Smooth muscle cell (in vitro differentiated cells): ENCODE measurements at regions not wholly inside any gene's neighbourhood (a gene's known extent, or its start where the extent isn't known, plus 50 kb on each side); places are given as distances from the start of the nearest gene placed in this dataset.

ENCODE experiments used
- DNase-seq: peaks from one replicate; lab custom pipeline; 2025; ENCODE audit not compliant: unreplicated experiment; lab: John Stamatoyannopoulos, UW
- H2AFZ ChIP-seq: fragments of 200-600 bp; sonication (generic); 2 replicates; pipeline ENCODE4 v1.6.0; 2016; ENCODE audit warnings: antibody characterized with exemption, low read depth, mild to moderate bottlenecking
- H3F3A ChIP-seq: fragments of 200-600 bp; sonication (generic); 2 replicates; pipeline ENCODE4 v1.6.0; 2017; ENCODE audit warnings: antibody characterized with exemption, low read depth
- H3K27ac ChIP-seq: fragments of 200-600 bp; sonication (generic); 2 replicates; pipeline ENCODE4 v1.5.1; 2016; ENCODE audit warnings: low read depth, mild to moderate bottlenecking
- H3K27me3 ChIP-seq: fragments of 200-600 bp; sonication (generic); 2 replicates; pipeline ENCODE4 v1.6.1; 2016; ENCODE audit warnings: low read depth, mild to moderate bottlenecking
- H3K36me3 ChIP-seq: fragments of 200-600 bp; sonication (generic); 2 replicates; pipeline ENCODE4 v1.5.1; 2016; ENCODE audit warnings: low read depth
- H3K4me1 ChIP-seq: fragments of 200-600 bp; sonication (generic); 2 replicates; pipeline ENCODE4 v1.5.1; 2016; ENCODE audit warnings: low read depth
- H3K4me2 ChIP-seq: fragments of 200-600 bp; sonication (generic); 2 replicates; pipeline ENCODE4 v1.6.0; 2016; ENCODE audit warnings: mild to moderate bottlenecking
- H3K4me3 ChIP-seq: fragments of 200-600 bp; sonication (generic); 2 replicates; pipeline ENCODE4 v1.5.1; 2016; ENCODE audit warnings: mild to moderate bottlenecking
- H3K79me2 ChIP-seq: fragments of 200-600 bp; sonication (generic); 2 replicates; pipeline ENCODE4 v1.6.0; 2016; ENCODE audit warnings: low read depth, mild to moderate bottlenecking
- H3K9ac ChIP-seq: fragments of 200-600 bp; sonication (generic); 2 replicates; pipeline ENCODE4 v1.6.0; 2016; ENCODE audit warnings: low read depth
- H3K9me3 ChIP-seq: fragments of 200-600 bp; sonication (generic); replicated peaks from 2 replicates; pipeline ENCODE4 v1.5.1; 2016; ENCODE audit warnings: low read depth
- H4K20me1 ChIP-seq: fragments of 200-600 bp; sonication (generic); 2 replicates; pipeline ENCODE4 v1.6.0; 2016; ENCODE audit warnings: low read depth
- CTCF ChIP-seq: fragments of 200-600 bp; sonication (generic); IDR thresholded peaks from 2 replicates; pipeline ENCODE4 v1.5.1; 2017; ENCODE audit warnings: borderline replicate concordance, mild to moderate bottlenecking, antibody characterized with exemption; ENCODE audit not compliant: insufficient read depth, poor library complexity, severe bottlenecking
- WGBS: methylation state at CpG from one replicate; pipeline ENCODE4 v1.1.7; 2016; ENCODE audit warnings: low lambda C conversion rate; 5-methylcytosine and 5-hydroxymethylcytosine counted together

- no peak for DNase-seq
- Histone ChIP-seq H3K4me1 (no peaks in the 10 kb centered on the region), H2AFZ (no peak overlapping the region), H3K9me3 (no peaks in the 10 kb centered on the region), H3K79me2 (no peaks in the 10 kb centered on the region), H3K4me2 (no peak overlapping the region), H4K20me1 (no peaks in the 10 kb centered on the region), H3F3A (no peaks in the 10 kb centered on the region), H3K4me3 (no peak overlapping the region), H3K36me3 (no peaks in the 10 kb centered on the region), H3K27me3 (no peaks in the 10 kb centered on the region), H3K27ac (no peak overlapping the region), H3K9ac (no peak overlapping the region)
- WGBS, result 89% methylated on average over 2 of the region's 2 CpGs
- TF ChIP-seq CTCF, result no peak
These were observed 1132.9 kb upstream of the CDH8 start for GRCh38 chr16:63169100-63169499.

GRCh38 chr16:63157818-63158217, 1121.6 kb upstream of the CDH8 start:
- no peaks in the 10 kb centered on the region for H3K27me3 ChIP-seq
- H3K4me2 ChIP-seq, result no peak overlapping the region
- no peak overlapping the region for H3K9ac ChIP-seq
- H2AFZ ChIP-seq, result no peak overlapping the region
- DNase-seq, result no peak
- no peaks in the 10 kb centered on the region for H3K4me1 ChIP-seq
- no peaks in the 10 kb centered on the region for H4K20me1 ChIP-seq
- H3K9me3 ChIP-seq, result no peaks in the 10 kb centered on the region
- H3F3A ChIP-seq, result no peaks in the 10 kb centered on the region
- no peak overlapping the region for H3K4me3 ChIP-seq
- TF ChIP-seq CTCF, result no peak
- no peak overlapping the region for H3K27ac ChIP-seq
- H3K79me2 ChIP-seq, result no peaks in the 10 kb centered on the region
- no peaks in the 10 kb centered on the region for H3K36me3 ChIP-seq
- WGBS, result 95% methylated on average over 5 of the region's 5 CpGs

GRCh38 chr16:63146251-63146650, 1110.0 kb upstream of the CDH8 start:
- H3F3A ChIP-seq, result no peaks in the 10 kb centered on the region
- 86% methylated on average over 1 of the region's 1 CpG for WGBS
- no peak for TF ChIP-seq CTCF
- H2AFZ ChIP-seq, result no peak overlapping the region
- H3K4me1 ChIP-seq, result no peaks in the 10 kb centered on the region
- no peak overlapping the region for H3K9ac ChIP-seq
- no peaks in the 10 kb centered on the region for H3K9me3 ChIP-seq
- no peaks in the 10 kb centered on the region for H3K27me3 ChIP-seq
- no peak for DNase-seq
- no peaks in the 10 kb centered on the region for H4K20me1 ChIP-seq
- H3K27ac ChIP-seq, result no peak overlapping the region
- H3K79me2 ChIP-seq, result no peaks in the 10 kb centered on the region
- no peaks in the 10 kb centered on the region for H3K36me3 ChIP-seq
- no peak overlapping the region for H3K4me3 ChIP-seq
- no peak overlapping the region for H3K4me2 ChIP-seq

GRCh38 chr16:63145411-63145810, 1109.2 kb upstream of the CDH8 start:
- 95% methylated on average over 1 of the region's 1 CpG for WGBS
- TF ChIP-seq CTCF, result no peak
- no peak overlapping the region for H3K4me3 ChIP-seq

More at GRCh38 chr16:63145411-63145810, 1109.2 kb upstream of the CDH8 start:
- no peaks in the 10 kb centered on the region for H3K36me3 ChIP-seq
- no peaks in the 10 kb centered on the region for H3F3A ChIP-seq
- H3K4me1 ChIP-seq, result no peaks in the 10 kb centered on the region
- no peak overlapping the region for H3K27ac ChIP-seq
- no peaks in the 10 kb centered on the region for H3K79me2 ChIP-seq
- no peak for DNase-seq
- no peak overlapping the region for H3K4me2 ChIP-seq
- H2AFZ ChIP-seq, result no peak overlapping the region
- H3K9me3 ChIP-seq, result no peaks in the 10 kb centered on the region
- no peaks in the 10 kb centered on the region for H3K27me3 ChIP-seq
- no peak overlapping the region for H3K9ac ChIP-seq
- H4K20me1 ChIP-seq, result no peaks in the 10 kb centered on the region
